Fibroblast of lung (primary cell): ENCODE measurements at regions not wholly inside any gene's neighbourhood (a gene's known extent, or its start where the extent isn't known, plus 50 kb on each side); places are given as distances from the start of the nearest gene placed in this dataset.

Experiments used
- EZH2 ChIP-seq: IDR thresholded peaks from 2 replicates; pipeline ENCODE4 v1.5.1; 2012; ENCODE audit warnings: low read length, control low read depth, mild to moderate bottlenecking; ENCODE audit errors: missing control alignments
- TF ChIP-seq, protein P1 (sequence below), 2 donors: IDR thresholded peaks in 1 of 2; conservative IDR thresholded peaks in 1 of 2; 1 replicate in 1 of 2; 2 replicates in 1 of 2; pipeline ENCODE4 v1.5.1; 2011 to 2012; ENCODE audit warnings: low read length in 2 of 2, control low read depth in 1 of 2, inconsistent platforms in 1 of 2, low read depth in 1 of 2, mild to moderate bottlenecking in 1 of 2

DNA sequence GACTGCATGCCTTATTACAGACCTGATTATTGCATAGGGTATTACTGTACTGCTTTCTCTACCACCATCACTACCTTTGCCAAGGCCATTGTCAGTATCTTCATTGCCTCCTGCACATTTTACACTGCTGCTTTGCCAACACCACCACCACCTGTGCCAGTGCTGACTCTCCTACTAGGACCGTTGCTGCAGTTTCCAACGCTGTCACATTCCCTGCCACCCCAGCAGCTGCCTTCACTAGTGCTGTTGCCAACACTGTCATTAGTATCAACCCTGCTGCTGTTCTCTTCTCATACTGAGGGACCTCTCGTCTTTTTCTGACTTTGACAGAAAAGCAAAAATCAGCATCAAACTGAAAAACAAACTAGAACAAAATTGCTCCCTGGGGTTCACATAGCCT is 394.9 kb upstream of the B3GALT2 start:
- TF ChIP-seq, protein P1, sequence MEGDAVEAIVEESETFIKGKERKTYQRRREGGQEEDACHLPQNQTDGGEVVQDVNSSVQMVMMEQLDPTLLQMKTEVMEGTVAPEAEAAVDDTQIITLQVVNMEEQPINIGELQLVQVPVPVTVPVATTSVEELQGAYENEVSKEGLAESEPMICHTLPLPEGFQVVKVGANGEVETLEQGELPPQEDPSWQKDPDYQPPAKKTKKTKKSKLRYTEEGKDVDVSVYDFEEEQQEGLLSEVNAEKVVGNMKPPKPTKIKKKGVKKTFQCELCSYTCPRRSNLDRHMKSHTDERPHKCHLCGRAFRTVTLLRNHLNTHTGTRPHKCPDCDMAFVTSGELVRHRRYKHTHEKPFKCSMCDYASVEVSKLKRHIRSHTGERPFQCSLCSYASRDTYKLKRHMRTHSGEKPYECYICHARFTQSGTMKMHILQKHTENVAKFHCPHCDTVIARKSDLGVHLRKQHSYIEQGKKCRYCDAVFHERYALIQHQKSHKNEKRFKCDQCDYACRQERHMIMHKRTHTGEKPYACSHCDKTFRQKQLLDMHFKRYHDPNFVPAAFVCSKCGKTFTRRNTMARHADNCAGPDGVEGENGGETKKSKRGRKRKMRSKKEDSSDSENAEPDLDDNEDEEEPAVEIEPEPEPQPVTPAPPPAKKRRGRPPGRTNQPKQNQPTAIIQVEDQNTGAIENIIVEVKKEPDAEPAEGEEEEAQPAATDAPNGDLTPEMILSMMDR (conservative IDR thresholded peaks at IDR 0.05 in 1 of 2, IDR thresholded peaks at IDR 0.05 in 1 of 2; ENCODE audit: low read depth in 1 of 2, low read length in 2 of 2), result no peak
- no peak for TF ChIP-seq EZH2
